OCI-LY1 (cell line): ENCODE measurements at regions not wholly inside any gene's neighbourhood (a gene's known extent, or its start where the extent isn't known, plus 50 kb on each side); places are given as distances from the start of the nearest gene placed in this dataset.

Experiments
- H2AFZ ChIP-seq: fragments of 200-600 bp; sonication (generic), shearing (Covaris generic); 2 replicates; pipeline ENCODE4 v1.6.0; 2014; ENCODE audit warnings: antibody characterized with exemption, mild to moderate bottlenecking, low read length
- H3F3A ChIP-seq: fragments of 200-600 bp; sonication (generic), shearing (Covaris generic); 2 replicates; pipeline ENCODE4 v1.6.0; 2014; ENCODE audit warnings: mild to moderate bottlenecking, antibody characterized with exemption, low read length, moderate library complexity; ENCODE audit not compliant: insufficient read depth
- H3K27ac ChIP-seq: fragments of 200-600 bp; sonication (generic); 2 replicates; pipeline ENCODE4 v1.5.1; 2014; ENCODE audit warnings: low read length, mixed run types, mild to moderate bottlenecking, low read depth; ENCODE audit not compliant: poor library complexity, severe bottlenecking
- H3K27me3 ChIP-seq: fragments of 200-600 bp; sonication (generic); 2 replicates; pipeline ENCODE4 v1.6.0; 2014; ENCODE audit warnings: antibody characterized with exemption, mild to moderate bottlenecking, low read length, moderate library complexity; ENCODE audit not compliant: insufficient read depth
- H3K36me3 ChIP-seq: fragments of 200-600 bp; sonication (generic); 2 replicates; pipeline ENCODE4 v1.6.1; 2014; ENCODE audit warnings: mild to moderate bottlenecking, antibody characterized with exemption, low read length, moderate library complexity, mixed read lengths; ENCODE audit not compliant: insufficient read depth
- H3K4me1 ChIP-seq: fragments of 200-600 bp; sonication (generic); 2 replicates; pipeline ENCODE4 v1.5.1; 2014; ENCODE audit warnings: mild to moderate bottlenecking, low read length, moderate library complexity; ENCODE audit not compliant: insufficient read depth, severe bottlenecking
- H3K4me2 ChIP-seq: fragments of 200-600 bp; sonication (generic), shearing (Covaris generic); 2 replicates; pipeline ENCODE4 v1.6.1; 2014; ENCODE audit warnings: low read length
- H3K4me3 ChIP-seq: fragments of 200-600 bp; sonication (generic); 2 replicates; pipeline ENCODE4 v1.5.1; 2014; ENCODE audit warnings: low read length, low read depth, mild to moderate bottlenecking, mixed read lengths; ENCODE audit not compliant: poor library complexity, severe bottlenecking
- H3K79me2 ChIP-seq: fragments of 200-600 bp; shearing (Covaris generic); 2 replicates; pipeline ENCODE4 v1.6.1; 2016; ENCODE audit warnings: mixed run types, low read length, mixed read lengths; ENCODE audit not compliant: insufficient read depth
- H3K9ac ChIP-seq: fragments of 200-600 bp; sonication (generic), shearing (Covaris generic); 2 replicates; pipeline ENCODE4 v1.6.1; 2014; ENCODE audit warnings: mild to moderate bottlenecking, low read length, mixed read lengths
- H3K9me2 ChIP-seq: fragments of 200-600 bp; sonication (generic), shearing (Covaris generic); 2 replicates; pipeline ENCODE4 v1.6.1; 2014; ENCODE audit warnings: low read depth, mild to moderate bottlenecking, low read length, mixed read lengths
- H3K9me3 ChIP-seq: fragments of 200-600 bp; shearing (Covaris generic); 2 replicates; pipeline ENCODE4 v1.6.1; 2014; ENCODE audit warnings: low read length, mixed read lengths
- H4K20me1 ChIP-seq: fragments of 200-600 bp; sonication (generic), shearing (Covaris generic); 2 replicates; pipeline ENCODE4 v1.6.0; 2016; ENCODE audit warnings: mild to moderate bottlenecking, low read length; ENCODE audit not compliant: insufficient read depth
- EZH2 ChIP-seq: fragments of 200-600 bp; sonication (generic), shearing (Covaris generic); IDR thresholded peaks from 2 replicates; pipeline ENCODE4 v1.8.0; 2017; ENCODE audit warnings: borderline replicate concordance, mixed run types, mild to moderate bottlenecking, antibody characterized with exemption, low read length, moderate library complexity, mixed read lengths
- TF ChIP-seq, protein P1 (sequence below): fragments of 200-600 bp; sonication (generic), shearing (Covaris generic); IDR thresholded peaks from 2 replicates; pipeline ENCODE4 v1.5.1; 2017; ENCODE audit warnings: mild to moderate bottlenecking, antibody characterized with exemption, low read length, moderate library complexity, mixed read lengths

- TF ChIP-seq, protein P1, sequence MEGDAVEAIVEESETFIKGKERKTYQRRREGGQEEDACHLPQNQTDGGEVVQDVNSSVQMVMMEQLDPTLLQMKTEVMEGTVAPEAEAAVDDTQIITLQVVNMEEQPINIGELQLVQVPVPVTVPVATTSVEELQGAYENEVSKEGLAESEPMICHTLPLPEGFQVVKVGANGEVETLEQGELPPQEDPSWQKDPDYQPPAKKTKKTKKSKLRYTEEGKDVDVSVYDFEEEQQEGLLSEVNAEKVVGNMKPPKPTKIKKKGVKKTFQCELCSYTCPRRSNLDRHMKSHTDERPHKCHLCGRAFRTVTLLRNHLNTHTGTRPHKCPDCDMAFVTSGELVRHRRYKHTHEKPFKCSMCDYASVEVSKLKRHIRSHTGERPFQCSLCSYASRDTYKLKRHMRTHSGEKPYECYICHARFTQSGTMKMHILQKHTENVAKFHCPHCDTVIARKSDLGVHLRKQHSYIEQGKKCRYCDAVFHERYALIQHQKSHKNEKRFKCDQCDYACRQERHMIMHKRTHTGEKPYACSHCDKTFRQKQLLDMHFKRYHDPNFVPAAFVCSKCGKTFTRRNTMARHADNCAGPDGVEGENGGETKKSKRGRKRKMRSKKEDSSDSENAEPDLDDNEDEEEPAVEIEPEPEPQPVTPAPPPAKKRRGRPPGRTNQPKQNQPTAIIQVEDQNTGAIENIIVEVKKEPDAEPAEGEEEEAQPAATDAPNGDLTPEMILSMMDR, result no peak
- no peak for TF ChIP-seq EZH2
Observed at GRCh38 chr3:110332629-110333028, 739.0 kb upstream of the NECTIN3 start.

GRCh38 chr3:110341047-110341446, 730.6 kb upstream of the NECTIN3 start:
- Histone ChIP-seq H2AFZ (no peak overlapping the region), H4K20me1 (no peaks in the 10 kb centered on the region), H3F3A (no peaks in the 10 kb centered on the region), H3K27ac (no peak overlapping the region), H3K4me2 (no peak overlapping the region), H3K9me3 (no peaks in the 10 kb centered on the region), H3K4me3 (no peak overlapping the region), H3K9ac (no peak overlapping the region), H3K36me3 (no peaks in the 10 kb centered on the region), H3K4me1 (no peaks in the 10 kb centered on the region), H3K27me3 (no peaks in the 10 kb centered on the region), H3K9me2 (no peaks in the 10 kb centered on the region), H3K79me2 (no peaks in the 10 kb centered on the region)
- TF ChIP-seq, protein P1, result no peak
- no peak for TF ChIP-seq EZH2

More at GRCh38 chr3:110332629-110333028, 739.0 kb upstream of the NECTIN3 start:
- Histone ChIP-seq H3F3A (no peaks in the 10 kb centered on the region), H2AFZ (no peak overlapping the region), H3K9ac (no peak overlapping the region), H3K36me3 (no peaks in the 10 kb centered on the region), H3K27me3 (no peaks in the 10 kb centered on the region), H3K27ac (no peak overlapping the region), H3K4me1 (no peaks in the 10 kb centered on the region), H3K4me3 (no peak overlapping the region), H3K4me2 (no peak overlapping the region), H3K79me2 (no peaks in the 10 kb centered on the region), H4K20me1 (no peaks in the 10 kb centered on the region), H3K9me2 (no peaks in the 10 kb centered on the region), H3K9me3 (no peaks in the 10 kb centered on the region)

DNA sequence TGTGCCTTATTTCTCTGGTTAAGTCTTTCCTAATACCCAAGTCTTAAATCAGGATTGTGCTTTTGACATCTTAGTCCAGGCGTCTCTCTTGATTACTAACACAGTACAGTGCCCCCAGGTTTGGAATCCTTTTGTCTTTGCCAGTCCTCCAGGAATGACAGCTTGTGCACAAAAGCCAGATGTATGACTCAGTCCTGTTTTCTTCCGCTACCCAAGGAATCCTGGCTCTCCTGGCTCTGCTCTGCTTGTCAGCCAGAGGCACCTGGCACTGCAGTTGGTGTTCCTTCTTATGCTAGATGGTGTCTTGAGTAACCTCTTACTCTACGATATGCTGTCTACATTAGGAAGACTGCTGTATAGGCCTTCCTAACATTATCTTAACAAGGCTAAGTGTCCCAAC, 728.2 kb upstream of the NECTIN3 start:
- Histone ChIP-seq H3K27ac (no peak overlapping the region), H3K4me2 (no peak overlapping the region)

More for the DNA sequence above, 728.2 kb upstream of the NECTIN3 start:
- no peak overlapping the region for H3K4me3 ChIP-seq
- H3K4me1 ChIP-seq, result no peaks in the 10 kb centered on the region
- no peaks in the 10 kb centered on the region for H3K79me2 ChIP-seq
- no peak overlapping the region for H2AFZ ChIP-seq
- no peaks in the 10 kb centered on the region for H3K9me3 ChIP-seq
- no peak overlapping the region for H3K9ac ChIP-seq
- no peaks in the 10 kb centered on the region for H3F3A ChIP-seq
- H3K36me3 ChIP-seq, result no peaks in the 10 kb centered on the region
- TF ChIP-seq, protein P1, result no peak
- no peak for TF ChIP-seq EZH2
- H3K27me3 ChIP-seq, result no peaks in the 10 kb centered on the region
- H3K9me2 ChIP-seq, result no peaks in the 10 kb centered on the region
- no peaks in the 10 kb centered on the region for H4K20me1 ChIP-seq
